Pulmonary artery endothelial cell (primary cell): ENCODE measurements at regions not wholly inside any gene's neighbourhood (a gene's known extent, or its start where the extent isn't known, plus 50 kb on each side); places are given as distances from the start of the nearest gene placed in this dataset.
"Not testable (repeated sequence)": the region's sequence is repeated elsewhere in the genome, so short reads cannot be mapped to it uniquely, and the experiment has no call there.

Source experiments
- DNase-seq: peaks from one replicate; pipeline ENCODE4 v3.0.0-alpha.2; 2011; ENCODE audit warnings: low read depth, low spot score

DNA sequence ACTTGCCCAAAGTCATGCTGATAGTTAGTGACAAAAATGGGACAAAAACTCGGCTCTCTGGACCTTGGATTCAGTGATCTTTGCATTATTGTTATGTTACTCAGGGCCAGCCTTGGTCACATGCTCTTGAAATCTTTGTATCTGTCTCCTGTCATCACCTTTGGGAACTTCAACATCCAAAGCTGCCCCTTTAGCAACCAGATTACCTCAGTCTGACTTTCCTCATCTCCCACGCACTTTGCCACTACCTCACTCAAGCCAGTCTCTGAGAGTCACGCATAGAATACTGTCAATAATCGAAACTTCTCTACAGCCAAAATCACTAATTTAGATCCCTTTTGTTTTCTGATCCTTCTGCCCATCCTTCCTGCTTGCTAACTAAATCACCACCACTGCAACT is 90.8 kb upstream of the DAAM1 start:
- no peak for DNase-seq

DNA sequence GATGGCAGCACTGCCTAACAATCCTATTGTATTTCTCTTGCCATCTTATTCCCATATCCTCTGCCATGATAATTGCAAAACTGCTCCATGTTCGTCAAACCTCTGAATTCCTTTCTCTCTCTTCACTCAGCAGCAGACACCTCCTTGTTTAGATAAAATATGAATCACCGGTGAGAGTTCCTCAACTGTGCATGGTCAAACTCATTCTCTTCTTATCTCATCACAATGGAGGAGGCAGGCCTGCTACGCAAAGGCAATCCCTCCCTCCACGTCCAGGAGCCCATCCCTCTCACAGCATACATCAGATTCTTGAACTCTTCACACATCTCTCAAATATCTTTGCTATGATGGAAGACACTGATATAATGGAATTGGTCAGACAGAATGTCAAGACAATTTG is 90.1 kb upstream of the DAAM1 start:
- no peak for DNase-seq

DNA sequence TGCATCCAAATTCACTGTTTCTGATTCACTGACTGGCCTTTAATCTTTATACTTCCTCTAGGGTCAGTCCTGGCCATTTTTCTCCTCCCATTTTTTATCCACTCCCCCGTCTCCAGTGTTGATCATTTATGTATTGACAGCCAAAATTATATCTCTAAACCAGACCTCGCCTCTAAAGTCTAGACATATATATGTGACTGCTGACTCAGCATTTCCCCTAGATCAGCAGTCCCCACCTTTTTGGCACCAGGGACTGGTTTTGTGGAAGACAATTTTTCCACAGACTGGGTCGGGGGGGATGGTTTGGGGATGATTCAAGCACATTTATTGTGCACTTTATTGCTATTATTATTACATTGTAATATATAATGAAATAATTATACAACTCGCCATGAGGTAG is 88.3 kb upstream of the DAAM1 start:
- no peak for DNase-seq

DNA sequence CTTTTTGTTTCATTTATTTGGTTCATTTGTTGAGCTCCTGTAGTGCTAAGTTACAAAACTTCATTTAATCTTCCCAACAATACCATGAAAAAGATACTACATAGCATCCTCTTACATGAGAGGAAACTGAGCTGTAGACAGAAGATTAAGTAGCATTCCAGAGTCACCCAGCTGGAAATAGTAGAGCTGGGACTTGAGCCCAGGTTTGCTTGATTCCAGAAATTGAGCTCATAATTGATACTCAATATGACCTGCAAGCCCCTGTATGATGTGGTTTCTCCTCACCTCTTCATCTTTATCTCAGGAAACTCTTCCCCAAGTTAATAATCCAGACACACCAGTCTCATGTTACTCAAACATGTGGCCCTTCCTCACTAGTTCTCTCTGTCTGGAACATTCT is 87.0 kb upstream of the DAAM1 start:
- DNase-seq: no peak

DNA sequence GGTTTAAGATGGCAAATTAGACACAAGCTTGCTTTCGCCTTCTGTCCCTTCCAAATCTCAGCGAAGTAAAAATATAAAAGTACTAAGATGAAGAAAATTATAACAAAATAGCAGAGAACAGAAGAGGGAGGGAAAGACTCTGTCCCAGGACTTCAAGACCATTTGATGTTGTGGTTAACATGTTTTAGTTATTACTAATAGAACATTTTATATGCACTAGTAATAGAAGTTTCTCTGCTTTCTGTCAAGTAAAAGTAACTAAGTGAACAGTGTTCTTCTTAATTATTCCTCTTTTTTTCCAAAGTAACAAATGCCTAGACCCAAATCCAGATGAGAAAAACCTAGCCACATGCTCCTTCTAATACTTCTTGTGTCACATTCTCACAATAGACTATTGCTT is 85.1 kb upstream of the DAAM1 start:
- DNase-seq: no peak

DNA sequence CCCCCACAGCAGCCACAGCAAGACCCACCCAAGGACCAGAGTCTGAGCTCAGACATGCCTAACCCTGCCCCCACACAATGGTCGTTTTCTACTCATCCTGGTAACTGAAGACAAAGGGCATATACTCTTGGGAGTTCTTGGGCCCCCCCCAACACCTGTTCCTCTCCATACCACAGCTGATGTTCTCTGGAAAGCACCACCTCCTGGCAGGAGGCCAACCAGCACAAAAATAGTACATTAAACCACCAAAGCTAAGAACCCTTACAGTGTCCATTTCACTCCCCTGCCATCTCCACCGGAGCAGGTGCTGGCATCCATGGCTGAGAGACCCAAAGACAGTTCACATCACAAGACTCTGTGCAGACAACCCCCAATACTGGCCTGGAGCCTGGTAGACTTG is 80.6 kb upstream of the DAAM1 start:
- DNase-seq: no peak

DNA sequence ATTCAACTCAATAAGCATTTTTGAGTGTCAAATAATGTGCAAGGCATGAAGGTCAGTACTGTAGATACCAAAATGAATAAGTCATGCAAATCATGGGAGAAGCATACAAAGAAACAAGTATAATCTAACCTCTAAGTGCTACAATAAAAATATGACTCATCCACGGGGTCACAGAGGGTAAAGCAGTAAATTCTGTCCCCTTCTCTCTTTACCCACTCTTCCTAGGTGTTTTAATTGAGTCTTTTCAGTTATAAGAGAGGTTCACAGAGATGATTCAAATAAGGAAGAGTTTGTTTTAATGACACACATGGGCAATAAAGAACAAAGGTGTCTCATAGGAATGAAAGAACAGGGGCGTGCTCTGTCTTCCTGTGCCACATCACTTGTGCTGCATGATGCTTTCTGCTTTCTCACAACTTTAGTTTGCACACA is 71.5 kb upstream of the DAAM1 start:
- DNase-seq: no peak

DNA sequence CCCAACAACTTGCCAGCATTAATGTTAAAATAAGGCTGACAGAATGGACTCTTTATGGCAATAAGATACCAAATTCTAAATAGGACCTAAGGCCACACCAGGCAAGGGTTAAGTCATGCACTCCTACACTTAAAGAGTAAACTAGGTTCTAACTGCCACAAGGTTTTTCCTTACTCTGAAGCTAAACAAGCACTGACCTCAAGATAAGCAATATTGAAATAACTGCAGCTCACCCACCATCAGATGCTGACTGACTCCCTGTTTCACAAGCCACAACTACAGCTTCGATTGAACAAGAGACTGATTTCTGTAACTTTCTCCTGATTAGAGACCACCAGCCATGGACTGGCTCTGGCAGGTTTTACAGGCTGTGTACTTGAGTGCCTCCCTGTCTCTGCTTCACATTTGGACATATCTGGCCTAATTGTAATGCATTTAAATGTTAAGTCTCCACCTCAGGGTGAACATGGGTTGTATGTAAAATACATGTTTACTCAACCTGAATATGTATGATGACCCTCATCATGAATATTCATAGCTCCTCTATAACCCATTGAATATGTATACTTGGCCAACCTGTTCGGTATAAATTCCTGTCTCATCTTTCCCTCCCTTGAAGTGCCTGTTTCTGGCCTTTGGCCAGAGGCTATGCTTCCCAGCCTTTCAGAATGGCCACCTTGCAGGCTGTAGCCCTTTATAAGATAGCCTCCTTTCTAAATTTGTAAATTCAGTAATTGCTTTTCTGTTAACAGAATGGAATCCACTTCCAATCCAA is 70.5 kb upstream of the DAAM1 start:
- no peak for DNase-seq

DNA sequence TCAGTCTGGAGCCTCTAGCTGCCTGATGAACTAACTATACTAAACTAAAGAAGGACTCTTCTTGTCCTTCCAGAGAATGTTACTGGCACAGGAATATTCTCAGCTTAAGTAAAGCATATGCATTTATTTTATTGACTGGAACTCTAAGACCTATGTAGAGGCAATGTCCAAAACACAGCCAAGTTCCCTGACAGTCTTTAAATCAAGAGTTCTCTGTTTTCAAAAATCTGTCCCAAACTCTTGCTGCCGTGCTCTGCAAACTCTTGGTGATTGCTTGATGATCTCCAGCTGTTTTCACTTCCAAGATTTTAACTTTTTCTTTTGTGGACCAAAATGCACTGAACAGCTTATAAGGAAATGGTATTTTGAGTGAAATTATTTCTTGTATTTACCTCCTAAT is 67.5 kb upstream of the DAAM1 start:
- no peak for DNase-seq

DNA sequence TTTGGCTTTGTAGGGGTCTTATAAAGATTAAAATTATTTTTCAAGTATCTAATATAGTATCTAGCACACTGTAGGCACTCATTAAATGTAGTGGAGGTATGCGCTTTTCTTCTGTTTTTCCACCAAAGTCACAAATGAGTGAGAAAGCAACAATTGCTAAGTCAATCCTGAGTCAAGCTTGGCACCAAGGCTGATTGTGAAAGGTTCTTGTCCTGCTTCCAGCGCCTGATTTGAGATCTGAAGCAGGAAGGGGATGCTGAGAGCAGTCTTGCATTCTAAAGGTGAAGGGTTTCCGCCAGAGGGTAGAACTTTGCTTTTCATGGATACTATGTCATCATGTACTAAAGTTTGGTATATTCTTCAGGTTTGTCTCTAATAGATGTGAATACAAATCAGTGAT is 64.9 kb upstream of the DAAM1 start:
- no peak for DNase-seq

DNA sequence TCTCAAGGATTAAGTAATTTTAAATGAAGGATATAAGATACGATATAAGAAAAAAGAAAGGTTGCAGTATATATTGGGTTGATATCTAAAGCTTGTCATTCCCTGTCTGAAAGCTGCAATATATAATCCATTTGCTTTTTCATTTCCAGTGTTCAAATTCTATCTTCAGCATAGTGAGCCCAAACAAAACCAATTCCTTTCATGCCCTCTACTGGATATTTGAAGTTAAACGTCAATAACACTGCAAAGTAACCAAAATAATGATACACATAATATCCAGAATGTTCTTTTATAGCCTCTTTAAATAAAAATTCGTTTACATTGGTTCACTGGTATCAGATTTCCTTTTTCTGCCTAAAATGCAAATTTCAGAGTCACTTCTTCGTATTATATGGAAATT is 64.5 kb upstream of the DAAM1 start:
- no peak for DNase-seq

DNA sequence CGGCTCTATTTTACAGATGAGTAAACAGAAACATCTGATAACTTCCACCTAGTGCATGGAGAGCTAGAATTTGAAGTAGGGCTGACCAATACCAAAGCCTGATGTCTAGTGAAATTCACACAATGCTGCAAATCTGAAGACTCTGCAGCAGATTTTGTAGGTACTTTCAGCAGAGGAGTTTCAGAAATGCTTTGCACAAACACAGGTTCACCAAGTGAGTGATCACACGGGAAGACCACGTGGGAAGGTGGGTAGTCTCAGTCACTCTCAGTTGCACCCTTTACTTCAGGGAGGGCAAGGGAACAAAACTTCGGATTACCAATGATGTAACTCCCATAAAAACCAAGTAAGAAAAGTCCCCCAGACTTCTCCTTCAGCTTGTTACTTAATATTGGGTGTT is 63.3 kb upstream of the DAAM1 start:
- DNase-seq: no peak

DNA sequence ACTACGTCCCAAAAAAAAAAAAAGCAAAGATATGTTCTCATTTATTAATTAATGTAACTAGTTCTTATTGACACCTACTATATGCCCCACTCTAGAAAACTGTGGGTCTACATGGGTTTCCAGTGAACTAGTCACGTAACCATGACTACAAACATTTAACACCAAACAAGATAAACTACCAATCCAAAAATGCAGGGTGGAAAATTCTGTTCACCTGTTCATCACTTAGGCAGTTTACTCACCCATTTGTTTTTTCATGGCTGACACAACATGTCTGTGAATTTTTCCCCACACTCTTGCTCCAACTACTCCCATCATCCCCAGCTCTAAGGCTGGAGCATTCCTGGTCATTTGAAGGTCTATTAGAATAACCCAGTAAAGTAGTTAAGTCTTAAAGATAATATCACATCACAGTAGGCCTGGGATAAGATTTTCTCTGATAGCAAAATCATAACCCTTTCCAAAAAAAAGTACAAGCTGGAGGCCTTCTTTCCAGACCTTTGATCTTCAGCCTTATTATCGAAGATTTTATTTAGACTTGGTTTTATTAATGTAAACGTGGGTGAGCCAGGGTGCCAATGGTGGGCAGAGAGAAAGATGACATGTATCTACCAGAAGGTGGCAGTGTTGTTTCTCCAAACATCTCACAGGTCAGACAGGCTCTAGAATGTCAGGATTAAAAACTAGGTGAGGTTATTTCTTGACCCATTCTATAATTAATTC is 61.6 kb upstream of the DAAM1 start:
- DNase-seq: peak; percentile 19

DNA sequence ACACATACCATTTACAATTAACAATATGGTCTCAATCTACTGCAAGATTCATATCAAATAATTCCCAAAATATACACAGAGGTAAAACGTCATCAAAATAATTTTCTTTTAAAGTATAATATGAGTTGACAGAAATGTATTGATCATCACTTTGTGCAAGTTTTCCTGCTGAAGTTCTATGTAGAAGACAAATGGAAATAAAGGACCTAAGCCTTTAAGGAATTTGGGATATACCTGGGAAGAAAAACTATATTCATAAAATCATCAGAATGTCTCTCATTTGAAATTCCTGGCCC is 61.1 kb upstream of the DAAM1 start:
- no peak for DNase-seq

DNA sequence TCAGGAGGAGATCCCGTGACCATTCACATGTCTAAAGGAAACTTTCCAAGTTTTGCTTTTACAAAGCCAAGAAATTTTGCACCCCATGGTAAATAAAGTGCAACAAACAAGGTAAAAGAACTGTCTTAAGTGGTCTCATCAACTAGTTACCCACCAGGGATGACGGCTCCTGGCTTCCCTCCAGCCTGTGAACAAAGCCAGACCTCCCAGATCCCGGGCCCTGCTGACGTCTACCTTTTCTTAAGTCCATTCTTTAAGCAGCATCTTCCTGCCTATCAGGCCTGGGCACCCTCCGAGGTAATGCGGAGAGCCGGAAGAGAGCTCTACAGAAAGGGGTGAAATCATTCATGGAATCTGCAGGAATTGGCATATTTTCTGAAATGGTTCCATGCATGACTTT is 58.0 kb upstream of the DAAM1 start:
- no peak for DNase-seq

DNA sequence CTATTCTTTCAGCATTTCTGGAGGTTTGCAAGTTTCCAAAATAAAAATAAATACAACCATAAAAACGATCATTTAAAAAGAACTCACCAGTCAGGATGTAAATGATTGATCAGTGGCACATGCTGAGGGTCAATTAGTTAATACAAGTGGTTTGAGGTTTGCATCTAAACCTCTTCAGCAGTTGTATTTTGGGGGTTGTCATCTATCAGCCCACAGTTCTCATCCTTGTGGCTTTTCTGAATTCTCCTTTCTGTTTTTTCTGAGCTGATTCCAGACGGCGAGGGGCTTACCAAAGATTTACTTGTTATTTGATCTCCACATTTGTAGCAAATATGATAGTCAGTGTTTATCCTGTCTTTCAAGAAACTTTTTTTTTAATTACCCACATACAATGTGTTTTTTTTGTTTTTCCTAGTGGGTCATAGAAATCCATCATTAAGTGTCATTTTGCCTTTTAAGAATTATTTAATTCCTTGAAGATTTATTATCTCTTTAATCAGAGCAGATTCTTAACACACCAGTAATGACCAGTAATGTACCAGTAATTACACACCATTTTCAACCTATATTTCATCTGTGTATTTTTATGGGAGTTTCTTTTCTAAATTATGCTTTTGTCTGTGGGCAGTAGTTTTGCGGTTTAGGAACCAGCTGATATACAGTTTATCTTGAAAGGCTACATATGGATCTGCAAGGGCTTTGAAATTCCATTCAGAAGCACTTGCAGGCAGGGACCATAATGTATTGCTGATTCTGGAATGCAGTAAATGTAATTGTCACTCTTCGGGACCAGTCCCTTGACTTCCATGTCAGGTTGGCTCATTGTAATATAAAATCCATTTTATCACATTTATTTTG is 56.3 kb upstream of the DAAM1 start:
- no peak for DNase-seq

DNA sequence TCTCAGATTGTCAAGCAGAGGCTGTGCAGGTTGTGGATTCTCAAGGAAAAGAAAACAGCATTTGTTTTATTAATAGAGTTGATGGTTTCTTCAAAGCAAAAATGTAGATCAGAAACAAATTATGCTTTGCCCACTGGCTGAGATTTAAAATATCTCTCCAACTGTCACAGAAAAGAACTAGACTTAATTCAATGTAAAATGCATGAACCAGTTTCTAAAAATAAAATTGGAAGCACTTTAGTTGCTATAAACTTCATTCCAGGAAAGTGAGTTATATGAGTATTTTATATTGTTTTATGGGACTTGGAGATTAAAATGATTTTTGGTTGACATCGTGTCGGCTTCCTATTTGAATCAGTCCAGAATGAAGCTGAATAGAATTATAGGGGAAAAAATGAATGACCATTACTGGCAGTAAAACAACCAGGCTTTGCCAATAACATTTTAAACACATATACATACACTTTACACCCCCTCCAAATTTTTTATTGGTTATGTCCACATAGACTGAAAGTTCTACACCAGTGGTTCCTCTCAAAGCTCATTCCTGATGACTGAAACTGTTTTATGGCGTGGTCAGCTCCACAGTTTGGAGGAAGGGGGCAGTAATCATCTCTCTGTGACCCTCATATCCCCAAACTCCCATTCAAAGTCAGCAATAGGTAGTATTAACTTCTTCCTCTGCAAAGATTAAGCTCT is 55.5 kb upstream of the DAAM1 start:
- no peak for DNase-seq

DNA sequence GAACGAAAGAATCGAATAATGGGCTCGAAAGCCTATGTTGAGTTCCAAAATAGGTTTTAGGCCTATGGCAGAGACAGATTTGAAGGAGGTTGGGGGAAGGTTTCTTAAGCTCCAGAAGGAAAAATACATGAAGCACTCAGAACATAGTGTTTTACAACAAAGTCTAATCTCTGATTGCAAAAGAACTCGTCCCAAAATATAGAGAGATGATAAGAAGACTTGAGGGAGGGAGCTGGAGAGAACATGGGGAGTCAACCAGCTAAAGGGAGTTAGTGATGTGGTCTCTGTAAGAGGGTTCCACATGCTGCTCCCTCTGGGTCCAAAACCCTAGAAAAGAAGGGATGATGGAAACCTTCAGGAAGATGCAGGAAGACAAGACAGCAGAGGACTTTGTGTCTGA is 54.8 kb upstream of the DAAM1 start:
- DNase-seq: no peak

DNA sequence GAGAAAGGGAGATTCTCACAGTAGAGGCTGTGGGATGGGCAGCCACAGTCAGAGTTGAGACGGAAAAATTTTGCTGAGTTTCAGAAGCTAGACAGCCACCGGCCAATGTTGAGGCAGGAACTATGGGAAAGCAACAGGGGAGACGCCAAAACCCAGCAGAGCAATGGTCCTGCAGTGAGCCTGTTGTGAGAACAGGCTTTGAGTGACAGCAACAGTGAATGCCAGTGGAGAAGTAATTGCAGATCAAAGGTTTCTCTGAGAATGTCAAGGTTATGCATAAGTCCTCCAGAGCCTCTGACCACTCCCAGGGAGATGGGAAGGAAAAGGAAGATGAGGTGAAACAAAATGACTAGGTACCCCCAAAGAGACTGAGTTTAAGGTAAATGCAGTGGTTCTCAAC is 54.2 kb upstream of the DAAM1 start:
- no peak for DNase-seq

DNA sequence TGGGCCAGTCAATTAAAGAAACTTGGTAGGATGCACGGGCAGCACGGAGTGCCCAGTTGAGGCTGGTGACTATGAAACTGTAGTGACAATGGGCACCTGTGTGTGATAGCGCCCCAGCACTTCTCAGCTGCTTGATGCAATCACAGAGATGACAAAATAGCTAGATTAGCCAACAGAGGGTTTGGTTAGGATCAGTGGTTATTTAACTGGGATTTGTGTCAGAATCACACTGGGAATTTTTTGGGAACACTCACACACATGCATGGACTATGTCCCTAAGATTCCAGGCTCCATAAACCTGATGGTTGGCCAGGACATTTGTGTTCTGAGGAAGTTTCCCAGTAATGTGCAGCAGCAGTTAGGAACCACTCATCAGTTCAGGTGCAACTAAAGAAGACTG is 51.2 kb upstream of the DAAM1 start:
- no peak for DNase-seq

DNA sequence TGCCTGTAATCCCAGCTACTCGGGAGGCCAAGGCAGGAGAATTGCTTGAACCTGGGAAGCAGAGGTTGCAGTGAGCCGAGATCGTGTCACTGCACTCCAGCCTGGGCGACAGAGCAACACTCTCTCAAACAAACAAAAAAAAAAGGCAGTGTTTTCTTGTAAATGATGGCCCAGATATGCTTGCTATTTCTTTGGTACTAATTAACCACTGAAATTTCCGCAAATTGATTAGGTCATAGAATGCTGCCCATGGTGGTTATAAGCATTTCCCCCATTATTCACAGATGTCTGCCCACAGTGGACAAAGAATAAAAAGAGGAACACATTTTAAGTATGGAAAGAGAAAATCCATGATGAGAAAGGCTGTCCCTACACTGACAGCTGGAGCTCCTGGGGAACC is 49.9 kb upstream of the DAAM1 start:
- DNase-seq: not testable (repeated sequence)
